Renal cortical epithelial cell (primary cell): ENCODE measurements at regions not wholly inside any gene's neighbourhood (a gene's known extent, or its start where the extent isn't known, plus 50 kb on each side); places are given as distances from the start of the nearest gene placed in this dataset.

Experiments
- DNase-seq: peaks from one replicate; pipeline ENCODE4 v3.0.0-alpha.2; 2011; ENCODE audit warnings: low read depth

DNA sequence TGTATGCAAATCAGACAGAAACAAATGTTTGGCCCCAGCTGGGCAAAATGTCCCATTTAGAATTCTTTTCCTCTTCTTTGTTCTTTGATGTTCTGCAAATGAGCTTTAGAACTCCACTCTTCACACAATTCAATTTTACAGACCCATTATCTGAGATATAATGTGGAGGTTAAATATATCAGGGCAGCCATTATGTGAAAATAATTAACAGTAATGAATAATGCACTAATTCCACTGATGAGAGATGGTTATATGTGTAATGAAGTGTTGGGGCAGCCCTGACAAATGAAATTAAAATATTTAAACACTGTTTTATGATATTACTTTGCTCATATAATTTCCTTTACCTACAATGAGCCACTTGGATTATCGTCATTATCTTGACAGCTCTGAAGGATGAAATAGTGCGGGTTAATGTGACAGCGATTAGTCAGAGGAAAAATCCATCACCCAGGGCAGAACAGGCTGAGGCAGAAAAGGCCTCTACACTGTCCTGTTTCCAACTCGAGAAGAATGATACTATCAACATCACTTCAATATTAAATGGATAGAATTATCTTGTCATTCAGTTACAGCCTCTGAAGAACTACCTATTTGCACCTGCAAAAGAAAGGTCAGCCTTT is 321.1 kb downstream of the RBM26 start:
- no peak for DNase-seq

DNA sequence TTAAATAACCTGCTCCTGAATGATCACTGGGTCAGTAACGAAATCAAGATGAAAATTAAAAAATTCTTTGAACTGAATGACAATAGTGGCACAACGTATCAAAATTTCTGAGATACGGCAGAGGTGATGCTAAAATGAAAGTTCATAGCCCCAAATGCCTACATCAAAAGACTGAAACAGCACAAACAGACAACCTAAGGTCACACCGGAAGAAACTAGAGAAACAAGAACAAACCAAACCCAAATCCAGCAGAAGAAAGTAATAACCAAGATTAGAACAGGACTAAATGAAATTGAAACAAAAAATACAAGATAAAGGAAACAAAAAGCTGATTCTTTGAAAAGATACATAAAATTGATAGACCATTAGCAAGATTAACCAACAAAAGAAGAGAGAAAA is 324.1 kb downstream of the RBM26 start:
- no peak for DNase-seq

- no peak for DNase-seq
Measured at GRCh38 chr13:79079351-79079839, 326.7 kb downstream of the RBM26 start.

DNA sequence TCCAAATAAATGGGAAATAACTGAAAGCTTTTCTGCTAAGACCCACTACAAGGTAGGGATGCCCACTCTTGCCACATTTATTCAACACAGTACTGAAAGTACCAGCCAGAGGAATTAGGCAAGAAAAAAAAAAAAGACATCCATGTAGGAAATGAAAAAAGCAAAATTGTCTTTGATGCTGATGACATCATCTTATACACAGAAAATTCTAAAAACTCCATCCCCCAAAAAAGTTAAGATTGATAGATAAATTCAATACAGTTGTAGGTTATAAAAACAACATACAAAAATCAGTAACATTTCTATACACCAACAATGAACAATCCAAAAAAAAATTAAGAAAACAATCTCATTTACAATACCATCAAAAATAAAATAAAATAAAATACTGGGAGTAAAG is 330.4 kb downstream of the RBM26 start:
- no peak for DNase-seq

DNA sequence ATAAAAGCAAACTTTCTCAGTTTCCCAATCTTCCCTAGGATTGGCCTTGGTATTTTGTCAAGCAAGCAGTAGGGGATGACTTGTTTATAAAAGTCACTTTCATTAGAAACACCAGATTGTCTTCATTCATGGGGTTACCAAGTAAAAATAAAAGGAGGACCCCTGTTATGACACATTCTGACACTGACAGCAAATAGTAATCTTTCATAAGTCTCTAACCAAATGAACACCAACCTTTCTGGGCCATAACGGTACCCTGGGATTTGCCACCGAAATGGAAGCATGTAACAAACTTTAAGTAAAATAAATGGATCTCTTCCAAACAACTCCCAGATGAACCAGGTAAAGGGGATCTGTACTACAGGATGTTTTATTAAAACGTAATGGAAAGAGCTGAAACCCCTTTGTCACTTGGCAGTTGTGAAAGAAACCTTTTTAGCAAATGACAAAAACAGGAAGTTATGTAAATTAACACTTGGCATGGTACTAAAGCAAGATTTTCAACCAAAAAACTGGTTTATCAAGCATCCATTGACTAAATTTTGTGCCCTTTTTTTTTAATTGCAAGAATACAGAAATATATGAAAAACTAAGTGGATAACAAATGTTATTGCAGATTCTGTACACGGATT is 335.6 kb downstream of the RBM26 start:
- DNase-seq, result no peak

- no peak for DNase-seq
Measured at GRCh38 chr13:79062291-79062690, 343.8 kb downstream of the RBM26 start.

DNA sequence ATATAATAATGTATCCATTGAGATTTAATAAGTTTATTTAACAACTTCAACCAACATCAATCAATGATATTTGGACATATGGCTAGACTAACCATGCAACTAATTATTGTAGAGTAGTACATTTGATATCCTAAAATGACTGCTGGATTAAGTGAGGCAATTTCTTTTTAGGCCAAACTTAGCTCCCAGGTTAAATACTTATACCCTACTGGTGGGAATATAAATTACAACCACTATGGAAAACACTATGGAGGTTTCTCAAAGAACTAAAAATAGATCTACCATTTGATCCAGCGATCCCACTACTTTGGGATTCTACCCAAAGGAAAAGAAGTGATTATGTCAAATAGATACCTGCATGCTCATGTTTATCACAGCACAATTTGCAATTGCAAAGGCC is 345.8 kb downstream of the RBM26 start:
- DNase-seq, result no peak

GRCh38 chr13:79056706-79057105 is 349.3 kb downstream of the RBM26 start:
- no peak for DNase-seq

GRCh38 chr13:79051472-79051871 is 354.6 kb downstream of the RBM26 start:
- no peak for DNase-seq

- DNase-seq, result no peak
Measured at GRCh38 chr13:79044415-79044814, 361.6 kb downstream of the RBM26 start.

- DNase-seq, result no peak
Measured at GRCh38 chr13:79043208-79043607, 362.8 kb downstream of the RBM26 start.

- no peak for DNase-seq
Measured at GRCh38 chr13:79037197-79037596, 368.9 kb downstream of the RBM26 start.

DNA sequence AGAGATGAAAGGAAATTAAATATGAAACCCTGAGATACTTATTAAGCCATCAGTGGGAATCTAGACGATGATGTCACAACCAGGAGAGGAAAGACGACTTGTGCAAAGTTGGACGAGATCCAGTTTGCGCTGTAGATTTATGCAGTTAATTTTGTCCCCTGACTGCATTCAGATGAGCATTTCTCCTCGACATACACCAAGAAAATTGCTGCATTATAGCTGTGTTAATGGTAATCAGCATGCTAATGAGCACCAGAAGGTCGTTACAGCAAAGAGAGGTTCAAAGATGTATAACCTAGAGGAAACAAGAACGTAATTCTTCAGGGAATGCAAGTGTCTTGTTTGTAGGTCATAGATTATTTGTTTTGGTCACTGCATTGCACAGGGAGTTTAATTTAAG is 371.7 kb downstream of the RBM26 start:
- DNase-seq, result no peak

- no peak for DNase-seq
Measured at GRCh38 chr13:79030513-79030912, 371.6 kb upstream of the OBI1 start.

DNA sequence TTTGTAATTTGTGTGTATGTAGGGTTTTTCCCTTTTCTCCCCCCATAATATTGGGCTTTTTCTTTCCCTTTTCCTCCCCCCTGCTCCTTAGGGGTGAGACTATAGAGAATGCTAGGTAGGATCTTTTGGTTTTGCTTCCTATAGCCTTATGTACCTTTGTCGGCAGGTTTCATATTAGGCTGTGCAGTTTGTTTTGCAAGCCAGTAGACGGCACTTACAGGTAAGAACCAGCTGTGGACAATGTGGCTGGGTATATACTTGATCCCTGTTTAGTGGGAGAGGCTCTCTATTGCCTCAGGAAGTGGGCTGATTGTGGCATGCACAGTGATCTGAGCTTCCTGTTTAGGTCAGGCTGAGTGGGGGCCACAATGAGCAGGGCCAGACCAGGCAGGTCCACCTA is 359.2 kb upstream of the OBI1 start:
- no peak for DNase-seq

DNA sequence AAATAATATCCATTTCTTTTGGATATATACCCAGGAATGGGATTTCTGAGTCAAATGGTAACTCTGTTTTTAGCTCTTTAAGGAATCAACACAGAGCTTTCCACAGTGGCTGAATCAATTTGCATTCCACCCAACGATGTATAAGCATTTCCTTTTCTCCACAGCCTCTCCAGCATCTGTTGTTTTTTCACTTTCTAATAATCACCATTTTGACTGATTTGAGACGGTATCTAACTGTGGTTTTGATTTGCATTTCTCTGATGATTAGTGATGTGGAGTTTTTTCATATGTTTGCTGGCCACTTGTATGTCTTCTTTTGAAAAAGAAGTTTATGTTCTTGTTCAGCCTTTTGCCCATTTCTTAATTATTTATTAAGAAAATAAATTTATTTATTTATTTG is 352.2 kb upstream of the OBI1 start:
- DNase-seq, result no peak

GRCh38 chr13:79003989-79004898 is 345.3 kb upstream of the OBI1 start:
- DNase-seq, result no peak

- DNase-seq, result no peak
Measured at GRCh38 chr13:78999494-78999893, 340.5 kb upstream of the OBI1 start.

- DNase-seq, result no peak
Measured at GRCh38 chr13:78998630-78999315, 339.8 kb upstream of the OBI1 start.

DNA sequence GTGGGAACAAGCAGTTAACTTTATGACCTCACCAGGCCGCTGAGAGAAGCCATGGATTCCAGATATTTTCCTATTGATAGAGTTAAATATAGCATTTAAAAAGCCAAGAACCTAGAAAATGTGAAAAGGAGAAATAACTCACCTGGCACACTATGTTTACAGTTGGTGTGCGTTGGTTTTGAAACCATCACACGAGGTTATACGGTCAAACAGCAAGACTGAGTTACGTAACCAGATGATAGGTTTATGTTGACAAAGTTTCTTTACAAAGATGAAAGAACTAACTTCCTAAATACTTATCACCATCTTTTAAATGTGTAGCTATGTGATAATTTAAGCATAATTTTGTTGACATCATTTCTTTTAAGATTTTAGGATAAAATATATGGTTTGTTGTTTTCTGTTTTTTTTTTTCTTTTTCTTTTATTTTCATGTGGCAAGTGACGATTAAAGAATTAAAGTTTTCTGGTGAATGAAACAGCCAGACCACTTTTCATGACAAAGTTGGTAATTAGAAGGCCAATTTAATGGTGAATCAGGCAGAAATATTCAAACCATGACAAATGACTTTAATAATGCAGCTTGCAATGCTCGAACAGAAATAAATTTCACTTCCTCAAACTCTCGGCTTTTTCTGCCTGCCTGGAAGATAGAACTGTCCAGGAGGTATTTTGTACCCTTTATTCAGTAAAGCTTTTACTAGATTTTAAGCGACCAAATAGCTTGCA is 339.1 kb upstream of the OBI1 start:
- DNase-seq, result no peak

- DNase-seq, result no peak
Measured at GRCh38 chr13:78993792-78994191, 334.8 kb upstream of the OBI1 start.

GRCh38 chr13:78981913-78982312 is 323.0 kb upstream of the OBI1 start:
- no peak for DNase-seq
